Parathyroid adenoma (tissue), 2 donors: ENCODE measurements at regions not wholly inside any gene's neighbourhood (a gene's known extent, or its start where the extent isn't known, plus 50 kb on each side); places are given as distances from the start of the nearest gene placed in this dataset.

ENCODE experiments used
- H2AFZ ChIP-seq: fragments of 300-600 bp; sonication (generic); one replicate; pipeline ENCODE4 v1.7.0; 2017; ENCODE audit warnings: antibody characterized with exemption, mild to moderate bottlenecking
- H3K27ac ChIP-seq: fragments of 300-600 bp; sonication (generic); one replicate; pipeline ENCODE4 v1.7.0; 2017
- H3K27me3 ChIP-seq: fragments of 300-600 bp; sonication (generic); one replicate; pipeline ENCODE4 v1.7.0; 2017; ENCODE audit warnings: low read length; ENCODE audit not compliant: control insufficient read depth, insufficient read depth
- H3K36me3 ChIP-seq: fragments of 300-600 bp; sonication (generic); one replicate; pipeline ENCODE4 v1.7.0; 2017; ENCODE audit warnings: low read length; ENCODE audit not compliant: control insufficient read depth, insufficient read depth
- H3K4me1 ChIP-seq: fragments of 300-600 bp; sonication (generic); one replicate; pipeline ENCODE4 v1.7.0; 2017; ENCODE audit warnings: control low read depth
- H3K4me2 ChIP-seq: fragments of 300-600 bp; sonication (generic); one replicate; pipeline ENCODE4 v1.7.0; 2017; ENCODE audit warnings: low read length
- H3K4me3 ChIP-seq: fragments of 300-600 bp; sonication (generic); one replicate; pipeline ENCODE4 v1.7.0; 2017; ENCODE audit warnings: low read depth, low read length
- H3K79me2 ChIP-seq: fragments of 300-600 bp; sonication (generic); one replicate; pipeline ENCODE4 v1.7.0; 2017; ENCODE audit warnings: control low read depth
- H3K9ac ChIP-seq: fragments of 300-600 bp; sonication (generic); one replicate; pipeline ENCODE4 v1.7.0; 2017; ENCODE audit warnings: mild to moderate bottlenecking
- H3K9me3 ChIP-seq: fragments of 300-600 bp; sonication (generic); one replicate; pipeline ENCODE4 v1.7.0; 2017; ENCODE audit warnings: low read length; ENCODE audit not compliant: control insufficient read depth
- CTCF ChIP-seq: fragments of 300-600 bp; sonication (generic); IDR thresholded peaks from one replicate; pipeline ENCODE4 v1.7.0; 2017; ENCODE audit warnings: antibody characterized with exemption, mild to moderate bottlenecking
- donor health status: primary hyperparathyroidism.

GRCh38 chr13:104597546-104598180 lies 1531.4 kb upstream of the SLC10A2 start:
- H3K4me2 ChIP-seq, result no peak overlapping the region
- TF ChIP-seq CTCF, result no peak
- no peaks in the 10 kb centered on the region for H3K36me3 ChIP-seq
- H3K27me3 ChIP-seq, result no peaks in the 10 kb centered on the region
- no peak overlapping the region for H3K9ac ChIP-seq
- no peak overlapping the region for H3K27ac ChIP-seq
- no peak overlapping the region for H2AFZ ChIP-seq
- no peaks in the 10 kb centered on the region for H3K4me1 ChIP-seq
- no peaks in the 10 kb centered on the region for H3K9me3 ChIP-seq
- no peak overlapping the region for H3K4me3 ChIP-seq
- H3K79me2 ChIP-seq, result no peaks in the 10 kb centered on the region

GRCh38 chr13:104595511-104595910 lies 1529.3 kb upstream of the SLC10A2 start:
- H3K4me1 ChIP-seq, result no peaks in the 10 kb centered on the region
- no peaks in the 10 kb centered on the region for H3K36me3 ChIP-seq
- no peaks in the 10 kb centered on the region for H3K9me3 ChIP-seq

GRCh38 chr13:104594806-104595205 lies 1528.6 kb upstream of the SLC10A2 start:
- no peaks in the 10 kb centered on the region for H3K9me3 ChIP-seq
- H2AFZ ChIP-seq, result no peak overlapping the region
- no peaks in the 10 kb centered on the region for H3K27me3 ChIP-seq
- H3K79me2 ChIP-seq, result no peaks in the 10 kb centered on the region
- no peak for TF ChIP-seq CTCF
- no peak overlapping the region for H3K9ac ChIP-seq
- H3K27ac ChIP-seq, result no peak overlapping the region
- H3K4me2 ChIP-seq, result no peak overlapping the region
- no peak overlapping the region for H3K4me3 ChIP-seq
- H3K4me1 ChIP-seq, result no peaks in the 10 kb centered on the region
- H3K36me3 ChIP-seq, result no peaks in the 10 kb centered on the region

More at GRCh38 chr13:104595511-104595910, 1529.3 kb upstream of the SLC10A2 start:
- Histone ChIP-seq H3K9ac (no peak overlapping the region), H3K27me3 (no peaks in the 10 kb centered on the region), H3K4me3 (no peak overlapping the region), H3K27ac (no peak overlapping the region), H3K4me2 (no peak overlapping the region), H2AFZ (no peak overlapping the region), H3K79me2 (no peaks in the 10 kb centered on the region)
- TF ChIP-seq CTCF, result no peak

GRCh38 chr13:104593693-104594092 lies 1527.5 kb upstream of the SLC10A2 start:
- Histone ChIP-seq H3K4me1 (no peaks in the 10 kb centered on the region), H2AFZ (no peak overlapping the region), H3K9me3 (no peaks in the 10 kb centered on the region), H3K4me3 (no peak overlapping the region), H3K79me2 (no peaks in the 10 kb centered on the region), H3K36me3 (no peaks in the 10 kb centered on the region), H3K4me2 (no peak overlapping the region), H3K27me3 (no peaks in the 10 kb centered on the region), H3K9ac (no peak overlapping the region), H3K27ac (no peak overlapping the region)
- no peak for TF ChIP-seq CTCF

- Histone ChIP-seq H3K9ac (no peak overlapping the region), H3K27ac (no peak overlapping the region), H3K79me2 (no peaks in the 10 kb centered on the region), H3K9me3 (no peaks in the 10 kb centered on the region), H2AFZ (no peak overlapping the region), H3K36me3 (no peaks in the 10 kb centered on the region), H3K4me2 (no peak overlapping the region), H3K4me1 (no peaks in the 10 kb centered on the region), H3K27me3 (no peaks in the 10 kb centered on the region), H3K4me3 (no peak overlapping the region)
- TF ChIP-seq CTCF, result no peak
Observed at GRCh38 chr13:104593251-104593576, 1527.0 kb upstream of the SLC10A2 start.
